ENCODE measurements at regions not wholly inside any gene's neighbourhood (a gene's known extent, or its start where the extent isn't known, plus 50 kb on each side); places are given as distances from the start of the nearest gene placed in this dataset.
"Not testable (repeated sequence)": the region's sequence is repeated elsewhere in the genome, so short reads cannot be mapped to it uniquely, and the experiment has no call there.

DNA sequence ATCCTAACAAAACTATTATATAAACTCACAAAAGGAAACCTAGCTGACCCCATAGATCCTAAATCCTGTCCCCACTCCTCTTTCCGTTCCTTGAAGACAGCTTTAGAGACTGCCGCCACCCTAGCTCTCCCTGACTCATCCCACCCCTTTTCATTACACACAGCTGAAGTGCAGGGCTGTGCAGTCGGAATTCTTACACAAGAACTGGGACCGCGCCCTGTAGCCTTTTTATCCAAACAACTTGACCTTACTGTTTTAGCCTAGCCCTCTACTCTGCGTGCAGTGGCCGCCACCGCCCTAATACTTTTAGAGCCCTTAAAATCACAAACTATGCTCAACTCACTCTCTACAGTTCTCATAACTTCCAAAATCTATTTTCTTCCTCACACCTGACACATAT lies 264.0 kb downstream of the SMARCA2 start:
- DNase-seq, result not testable (repeated sequence)

DNA sequence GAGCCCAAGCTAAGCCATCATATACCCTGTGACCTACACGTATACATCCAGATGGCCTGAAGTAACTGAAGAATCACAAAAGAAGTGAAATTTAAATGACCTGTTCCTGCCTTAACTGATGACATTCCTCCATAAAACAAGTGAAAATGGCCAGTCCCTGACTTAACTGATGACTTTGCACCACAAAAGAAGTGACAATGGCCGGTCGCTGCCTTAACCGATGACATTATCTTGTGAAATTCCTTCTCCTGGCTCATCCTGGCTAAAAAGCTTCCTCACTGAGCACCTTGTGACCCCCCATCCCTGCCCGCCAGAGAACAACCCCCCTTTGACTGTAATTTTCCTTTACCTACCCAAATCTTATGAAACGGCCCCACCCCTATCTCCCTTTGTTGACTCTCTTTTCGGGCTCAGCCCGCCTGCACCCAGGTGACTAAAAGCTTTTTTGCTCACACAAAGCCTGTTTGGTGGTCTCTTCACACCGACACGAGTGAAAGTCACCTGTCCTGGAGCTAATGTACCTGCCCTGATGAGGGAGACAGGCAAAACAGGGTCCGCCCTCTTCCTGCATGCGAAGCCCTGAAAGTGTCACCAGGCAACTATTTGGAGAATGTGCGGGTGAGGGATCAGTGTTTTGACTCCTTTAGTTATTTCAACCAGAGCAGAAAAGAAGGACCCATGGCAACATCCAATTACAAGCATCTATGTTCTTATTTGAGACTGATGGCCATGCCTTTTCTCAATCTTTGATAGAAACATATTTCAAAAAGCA lies 266.1 kb downstream of the SMARCA2 start:
- no peak for DNase-seq

DNA sequence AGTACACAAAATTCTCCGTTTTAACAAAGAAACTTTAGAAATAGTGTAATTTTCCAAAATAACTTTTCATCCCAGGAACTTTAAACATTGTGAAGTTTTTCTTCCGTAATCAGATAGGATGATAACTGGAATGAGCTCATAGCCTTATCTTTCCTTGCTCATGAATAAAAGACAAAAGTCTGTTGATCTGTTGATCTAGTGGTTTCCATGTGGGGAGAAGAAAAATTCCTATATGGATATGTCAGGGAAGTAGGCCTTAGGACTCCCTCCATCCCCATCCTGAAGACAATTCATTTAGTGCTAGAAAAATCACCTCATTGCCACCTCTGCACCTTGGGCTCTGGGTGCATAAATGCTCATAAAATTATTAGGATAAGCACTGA lies 266.6 kb downstream of the SMARCA2 start:
- DNase-seq, result no peak

DNA sequence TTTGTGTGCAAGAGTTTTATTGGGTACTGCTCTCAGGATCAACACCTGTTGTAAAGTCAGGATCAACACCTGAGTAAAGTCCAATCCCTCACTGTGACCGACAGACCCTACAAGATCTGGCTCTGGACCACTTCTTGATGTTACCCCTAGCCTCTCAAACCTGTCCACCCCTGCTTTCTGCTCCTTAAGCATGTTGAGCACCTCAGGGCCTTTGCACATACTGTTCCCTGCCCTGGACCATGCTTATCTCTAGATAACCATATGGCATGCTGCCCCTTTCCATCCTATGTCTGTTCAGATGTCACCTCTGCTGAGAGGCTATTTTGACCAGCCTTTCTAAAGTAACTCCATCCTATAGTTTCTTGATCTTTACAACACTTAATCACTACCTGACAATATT lies 269.6 kb downstream of the SMARCA2 start:
- DNase-seq, result no peak

DNA sequence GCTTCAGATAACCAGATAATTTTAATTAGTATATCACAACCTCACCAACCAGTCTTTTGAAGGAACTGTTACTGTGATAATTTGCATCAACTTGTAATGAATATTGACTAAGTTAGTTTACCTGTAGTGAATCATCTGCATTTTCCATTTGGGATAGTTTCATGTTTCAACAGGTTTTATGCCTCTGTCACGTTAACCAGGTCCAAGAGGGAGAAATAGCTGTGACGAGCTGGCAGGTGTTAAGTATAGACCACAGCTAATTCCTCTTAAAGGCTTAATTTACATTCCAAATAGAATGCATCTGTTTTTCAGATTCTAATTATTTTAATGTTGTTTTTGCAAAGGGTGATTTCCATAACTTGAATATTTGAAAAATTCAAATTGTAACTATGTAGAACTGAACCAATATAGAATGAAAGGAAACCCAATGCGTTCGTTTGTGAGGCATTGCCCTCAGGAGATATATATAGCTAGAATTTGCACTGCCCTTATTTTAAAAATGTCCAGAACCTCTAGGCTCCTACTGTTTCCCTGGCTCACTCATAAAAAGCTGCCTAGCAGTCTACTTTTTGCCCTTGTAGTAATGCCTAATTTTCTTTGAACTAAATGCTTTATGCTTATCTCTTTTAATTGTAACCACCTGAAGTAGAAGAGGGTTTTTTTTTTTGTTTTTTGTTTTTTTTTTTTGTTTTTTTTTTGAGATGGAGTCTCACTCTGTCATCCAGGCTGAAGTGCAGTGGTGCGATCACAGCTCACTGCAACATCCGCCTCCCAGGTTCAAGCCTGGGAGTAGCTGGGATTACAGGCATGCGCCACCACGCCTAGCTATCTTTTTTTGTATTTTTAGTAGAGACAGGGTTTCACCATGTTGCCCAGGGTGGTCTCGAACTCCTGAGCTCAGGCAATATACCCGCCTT lies 270.5 kb downstream of the SMARCA2 start:
- no peak for DNase-seq

DNA sequence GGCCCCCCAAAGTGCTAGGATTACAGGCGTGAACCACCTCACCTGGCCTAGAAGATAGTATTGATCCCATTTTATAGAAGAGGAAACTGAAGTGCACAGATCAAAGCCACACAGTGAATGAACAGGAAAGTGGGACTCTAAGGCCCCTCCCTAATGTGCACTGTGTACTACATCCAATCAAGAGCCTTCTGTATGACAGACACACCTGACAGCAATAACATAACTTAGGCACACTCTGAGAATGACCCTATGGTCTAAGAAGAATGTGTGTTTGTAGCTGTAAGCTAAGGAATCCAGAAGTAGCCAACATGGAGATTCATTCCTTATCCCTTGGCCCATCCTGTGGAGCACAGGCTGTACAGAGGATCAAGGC lies 271.2 kb downstream of the SMARCA2 start:
- no peak for DNase-seq

DNA sequence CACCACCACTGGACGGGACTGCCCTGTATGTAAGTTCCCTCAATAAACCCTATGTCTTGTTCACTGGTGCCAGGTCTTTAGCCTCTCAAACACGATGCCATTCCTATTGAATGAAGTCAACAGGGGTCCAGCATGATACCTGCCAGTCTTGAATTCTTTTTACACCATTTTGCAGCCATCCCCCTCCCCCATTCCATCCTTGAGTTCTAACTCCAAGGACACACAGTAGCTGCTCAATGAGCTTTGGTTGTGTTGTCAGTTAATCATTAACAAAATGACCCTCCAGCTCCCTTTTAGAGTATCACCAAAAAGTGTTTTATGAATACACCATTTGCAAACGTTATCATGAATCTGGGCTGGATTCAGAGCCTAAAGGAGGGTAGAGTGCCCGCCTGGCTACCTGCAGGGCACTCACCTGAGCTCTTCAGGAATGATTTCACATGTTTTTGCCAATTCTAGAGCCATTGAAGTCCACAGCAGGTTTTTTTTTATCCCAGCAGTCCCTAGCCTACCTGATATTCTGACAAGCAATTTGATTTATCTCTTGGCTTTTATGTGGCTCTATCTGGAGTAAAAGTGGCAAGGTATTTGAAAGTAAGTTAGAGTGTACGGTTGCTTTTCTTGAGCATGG lies 271.8 kb downstream of the SMARCA2 start:
- DNase-seq, result no peak

DNA sequence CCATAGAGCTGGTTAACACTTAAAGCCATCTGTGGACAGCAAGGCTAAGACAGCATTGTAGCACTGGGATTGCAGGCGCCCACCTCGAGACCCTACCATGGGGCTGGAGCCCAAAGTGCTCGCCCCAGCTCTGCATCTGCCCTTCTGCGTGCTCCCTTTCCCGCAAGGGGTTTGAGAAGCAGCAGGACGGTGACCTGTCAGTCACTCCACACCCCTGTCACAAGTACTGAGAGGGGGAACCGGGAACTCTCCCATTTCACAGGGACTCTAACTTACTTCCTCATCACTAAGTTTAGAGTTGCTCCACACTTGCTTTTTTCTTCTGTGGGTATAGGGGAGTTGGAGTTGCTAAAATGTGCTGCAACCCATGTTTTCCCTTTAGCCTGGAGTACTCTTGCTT lies 273.2 kb downstream of the SMARCA2 start:
- no peak for DNase-seq

DNA sequence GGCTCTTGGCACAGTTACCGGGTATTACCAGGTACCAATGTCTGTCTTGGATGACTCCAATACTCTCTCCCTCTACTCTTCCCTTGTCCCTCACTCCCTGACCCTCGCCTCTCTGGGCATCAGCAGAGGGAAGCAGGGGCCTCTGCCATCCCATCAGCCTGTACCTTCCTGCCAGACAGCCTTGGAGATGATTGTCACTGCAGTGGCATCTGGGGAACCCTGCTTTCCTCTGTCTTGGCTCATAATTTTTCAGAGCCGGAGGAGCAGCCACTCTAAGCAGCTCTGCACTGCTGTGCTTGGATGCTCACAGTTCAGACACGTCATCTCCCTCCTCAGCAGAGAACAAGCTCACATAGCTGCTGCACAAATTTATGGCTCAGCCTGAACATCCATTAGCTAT lies 274.1 kb downstream of the SMARCA2 start:
- no peak for DNase-seq

DNA sequence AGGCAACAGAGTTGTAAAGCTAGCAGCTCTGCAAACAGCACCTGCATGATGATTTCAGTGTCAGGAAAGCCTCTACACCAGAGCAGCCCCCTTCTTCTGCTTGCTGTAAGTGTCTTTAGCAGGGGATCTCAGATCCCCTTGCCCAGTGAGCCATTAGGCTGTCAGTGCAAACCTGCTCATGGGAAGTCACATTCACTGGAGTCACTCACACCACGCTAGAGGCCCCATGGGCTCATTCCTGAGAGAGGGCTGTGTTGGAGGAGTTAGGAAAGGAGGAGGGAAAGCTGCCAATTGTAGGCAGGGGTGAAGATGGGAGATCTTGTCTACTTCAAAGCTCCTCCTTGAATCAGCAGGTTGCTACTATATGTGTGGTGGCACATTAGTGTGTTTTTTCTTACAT lies 275.2 kb downstream of the SMARCA2 start:
- DNase-seq, result no peak

DNA sequence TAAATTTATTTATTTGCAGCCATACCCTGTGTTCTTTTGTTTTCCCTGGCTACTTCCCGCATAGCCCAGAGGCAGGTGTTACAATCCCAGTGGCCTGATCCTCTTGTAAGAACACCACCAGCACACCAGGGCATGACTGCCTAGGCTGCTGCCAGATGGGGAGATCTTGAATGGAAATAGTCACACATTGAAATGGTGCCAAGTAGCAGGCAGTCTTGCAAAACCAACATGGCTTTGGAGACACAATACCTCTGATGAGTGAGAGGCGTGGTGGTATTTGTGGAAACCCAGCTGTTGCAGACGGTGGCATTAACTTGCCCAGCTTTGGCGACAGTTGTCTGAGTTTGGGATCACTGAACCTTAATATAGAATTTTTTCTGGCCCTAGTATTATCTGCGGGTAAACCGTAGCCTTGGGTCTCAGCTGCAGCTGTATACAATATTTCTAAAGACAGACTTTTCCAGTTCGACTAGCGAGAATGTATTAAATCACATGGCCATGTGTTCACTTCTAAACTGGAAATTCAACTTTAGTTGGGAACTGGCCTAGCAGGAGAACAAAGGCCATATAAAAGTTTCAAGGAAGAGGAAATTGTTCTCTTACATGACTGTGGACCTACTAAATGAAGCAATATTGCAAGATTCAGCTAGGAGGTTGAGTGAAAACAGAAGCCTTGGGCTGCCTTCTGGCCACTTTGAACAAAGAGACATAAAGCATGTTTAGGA lies 277.0 kb downstream of the SMARCA2 start:
- DNase-seq, result no peak

DNA sequence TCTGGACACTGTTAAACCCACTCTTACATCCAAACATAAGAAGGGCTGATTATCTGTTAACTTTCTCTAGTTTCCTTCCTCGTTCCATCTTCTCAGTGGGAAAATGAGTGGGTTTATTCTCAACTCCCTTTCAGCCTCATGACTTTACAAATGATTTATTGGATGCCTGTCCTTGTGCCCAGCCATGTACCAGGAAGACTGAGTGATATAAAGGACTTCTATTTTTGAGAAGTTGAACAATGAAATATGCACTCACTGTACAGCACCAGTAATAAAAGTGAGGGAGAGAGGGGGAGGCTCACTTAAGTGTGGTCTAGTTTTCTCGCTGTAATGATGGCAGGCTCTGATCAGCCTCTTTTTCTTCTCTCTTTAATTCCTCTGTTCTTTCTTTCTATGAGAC lies 277.6 kb downstream of the SMARCA2 start:
- DNase-seq, result no peak

DNA sequence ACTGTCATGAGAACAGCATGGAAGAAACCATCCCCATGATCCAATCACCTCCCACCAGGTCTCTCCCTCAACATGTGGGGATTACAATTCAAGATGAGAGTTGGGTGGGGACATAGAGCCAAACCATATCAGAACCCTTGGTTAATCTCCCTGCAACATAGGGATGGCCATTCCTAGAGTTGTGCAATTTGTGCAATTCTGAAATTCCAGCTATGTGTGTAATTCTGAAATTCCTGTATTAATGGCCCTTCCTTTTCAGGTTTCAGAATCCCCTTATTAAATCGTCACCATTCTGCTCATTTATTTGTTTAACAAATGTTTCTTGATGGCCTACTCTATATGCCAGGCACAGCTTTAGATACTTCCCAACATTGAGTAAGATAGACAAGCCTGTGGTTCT lies 282.6 kb downstream of the SMARCA2 start:
- DNase-seq, result no peak

DNA sequence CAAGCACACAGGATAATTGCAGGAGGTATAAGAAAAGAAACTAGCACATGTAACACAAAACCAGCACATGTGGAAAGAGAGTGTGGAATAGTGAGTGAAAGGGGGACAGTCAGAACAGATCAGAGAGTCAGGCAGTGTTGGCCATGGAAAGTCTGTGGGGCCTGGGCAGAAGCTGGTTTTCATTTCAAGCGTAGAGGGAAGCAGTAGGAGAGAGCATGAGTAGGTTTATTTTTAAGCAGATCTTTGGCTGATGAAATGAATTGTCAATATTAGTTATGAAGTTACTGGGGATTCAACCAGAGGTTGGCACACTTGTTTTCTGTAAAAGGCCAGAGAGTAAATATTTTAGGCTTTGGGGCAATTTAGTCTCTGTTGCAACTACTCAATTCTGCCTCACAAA lies 283.1 kb downstream of the SMARCA2 start:
- no peak for DNase-seq

DNA sequence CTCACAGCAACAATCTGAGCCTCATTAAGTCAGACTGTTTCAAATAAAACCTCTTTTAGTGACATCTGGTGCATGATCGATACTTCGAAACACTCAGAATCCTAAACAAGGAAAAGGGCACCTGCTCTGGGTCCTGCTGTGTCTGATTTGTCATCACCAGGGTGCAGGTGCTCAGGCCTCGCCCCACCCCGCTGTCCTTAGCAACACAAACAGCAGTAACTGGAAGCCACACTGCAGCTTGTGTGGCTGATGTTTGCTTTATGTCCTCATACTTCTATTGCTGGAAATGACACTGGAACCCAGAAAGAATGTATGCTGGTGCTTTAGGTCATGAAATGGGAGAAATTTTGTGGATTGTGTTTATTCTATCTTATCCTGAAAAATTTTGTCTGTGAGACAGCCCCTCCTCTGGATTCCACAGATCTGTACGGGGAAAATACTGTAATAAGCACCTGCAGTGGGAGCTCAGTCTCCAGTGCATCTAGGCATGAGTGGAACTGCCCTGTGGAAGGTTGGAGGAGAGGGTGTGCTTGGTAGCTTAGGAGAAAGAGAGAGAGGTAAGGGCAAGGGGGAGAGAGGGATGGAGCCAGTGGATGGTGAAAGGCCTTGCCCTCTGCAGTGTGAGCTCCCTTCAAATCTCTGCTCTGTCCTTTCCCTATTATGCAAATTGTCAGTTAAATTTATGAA lies 284.2 kb downstream of the SMARCA2 start:
- no peak for DNase-seq

DNA sequence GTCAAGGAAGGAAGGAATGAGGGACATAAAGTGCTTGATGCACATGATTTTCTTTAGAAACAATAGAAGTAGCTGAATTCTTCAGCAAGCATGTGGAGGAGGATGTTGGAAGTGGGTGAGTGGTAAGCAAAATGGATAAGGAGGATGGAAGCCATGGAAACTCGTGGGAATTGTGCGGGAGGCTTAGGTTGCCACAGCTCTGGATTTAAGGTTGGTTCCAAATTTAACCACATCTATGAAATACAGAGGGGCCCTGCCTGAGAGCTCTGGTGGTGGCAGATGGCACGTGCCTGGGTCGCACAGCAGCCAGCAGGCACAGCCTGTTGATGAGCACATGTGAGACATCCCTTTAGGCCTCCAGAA lies 284.7 kb downstream of the SMARCA2 start:
- DNase-seq, result no peak

DNA sequence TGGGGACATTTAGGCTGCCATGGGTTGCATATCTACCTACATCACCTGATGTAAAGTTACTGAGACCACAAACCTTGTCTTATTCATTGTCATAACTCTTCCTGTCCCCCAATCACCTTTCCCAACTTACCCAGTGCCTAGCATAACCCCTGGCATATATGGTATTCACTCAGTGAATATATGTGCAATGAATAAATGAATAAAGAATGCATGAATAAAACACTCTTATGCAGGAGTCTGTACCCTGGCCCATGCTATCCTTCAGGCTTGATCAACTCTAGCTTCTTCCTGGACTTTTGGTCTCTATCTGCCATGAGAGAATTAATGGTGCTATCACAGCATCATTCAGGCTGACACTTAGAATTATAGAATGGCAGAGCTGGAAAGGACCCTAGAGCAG lies 285.2 kb downstream of the SMARCA2 start:
- DNase-seq, result no peak

DNA sequence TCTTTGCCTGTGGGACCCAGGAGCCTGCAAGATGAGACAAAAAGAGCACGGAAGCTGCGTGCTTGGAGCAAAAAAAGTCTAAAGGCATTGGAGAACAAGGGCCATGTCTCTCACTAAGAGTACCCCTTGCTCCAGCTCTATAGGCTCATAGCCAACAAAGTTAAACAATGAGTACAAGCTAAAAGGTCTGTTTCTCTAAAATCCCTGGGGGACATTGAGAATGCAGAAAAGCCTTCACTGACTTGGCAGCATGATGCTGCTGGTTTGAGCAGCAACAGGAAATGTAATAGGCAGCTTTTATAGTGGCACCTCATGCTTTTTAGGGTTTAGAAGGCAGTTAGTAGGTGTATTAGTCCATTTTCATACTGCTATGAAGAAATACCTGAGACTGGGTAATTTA lies 287.5 kb downstream of the SMARCA2 start:
- DNase-seq, result no peak

DNA sequence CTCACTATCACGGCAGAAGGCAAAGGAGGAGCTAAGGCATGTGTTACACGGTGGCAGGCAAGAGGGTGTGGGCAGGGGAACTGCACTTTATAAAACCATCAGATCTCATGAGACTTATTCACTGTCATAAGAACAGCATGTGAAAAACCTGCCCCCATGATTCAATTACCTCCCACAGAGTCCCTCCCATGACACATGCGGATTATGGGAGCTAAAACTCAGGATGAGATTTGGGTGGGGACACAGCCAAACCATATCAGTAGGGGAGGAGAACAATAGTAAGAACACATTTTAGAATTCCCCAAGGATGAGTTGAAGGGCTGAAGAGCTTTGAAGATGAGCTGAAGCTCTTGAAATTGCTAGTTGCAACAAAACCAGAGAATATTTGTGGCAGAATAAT lies 287.9 kb downstream of the SMARCA2 start:
- DNase-seq, result no peak

DNA sequence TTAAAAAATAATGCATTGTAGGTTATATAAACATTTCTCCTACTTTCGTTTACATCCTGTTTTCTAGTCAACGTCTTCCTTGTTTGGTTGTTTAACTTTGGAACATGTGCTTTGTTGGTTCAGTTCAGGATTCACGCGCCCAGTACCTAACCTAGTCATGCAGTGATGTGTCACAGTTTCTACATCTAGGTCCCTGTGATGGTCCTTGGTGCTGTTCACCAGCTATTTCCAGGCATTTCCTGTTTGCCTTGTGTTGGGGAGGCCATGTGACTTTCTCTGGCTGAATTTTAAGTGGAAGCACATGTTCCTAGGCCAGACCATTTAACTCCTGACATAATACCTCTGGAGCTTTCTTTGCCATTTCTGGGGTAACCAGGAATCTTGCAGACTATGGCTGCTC lies 292.3 kb downstream of the SMARCA2 start:
- no peak for DNase-seq

DNA sequence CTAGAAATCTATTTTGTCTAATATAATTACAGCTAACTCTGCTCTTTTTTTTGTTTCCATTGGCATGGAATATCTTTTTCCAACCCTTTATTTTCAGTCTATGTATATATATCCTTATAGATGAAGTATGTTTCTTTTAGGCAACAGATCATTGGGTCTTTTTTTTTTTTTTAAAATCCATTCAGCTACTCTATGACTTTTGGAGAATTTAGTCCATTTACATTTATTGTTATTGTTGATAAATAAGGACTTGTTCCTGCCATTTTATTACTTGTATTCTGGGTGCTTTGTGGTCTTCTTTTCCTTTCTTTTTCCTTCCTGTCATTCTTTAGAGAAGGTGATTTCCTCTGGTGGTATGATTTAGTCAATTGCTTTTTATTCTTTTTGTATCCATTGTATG lies 296.8 kb downstream of the SMARCA2 start:
- no peak for DNase-seq

DNA sequence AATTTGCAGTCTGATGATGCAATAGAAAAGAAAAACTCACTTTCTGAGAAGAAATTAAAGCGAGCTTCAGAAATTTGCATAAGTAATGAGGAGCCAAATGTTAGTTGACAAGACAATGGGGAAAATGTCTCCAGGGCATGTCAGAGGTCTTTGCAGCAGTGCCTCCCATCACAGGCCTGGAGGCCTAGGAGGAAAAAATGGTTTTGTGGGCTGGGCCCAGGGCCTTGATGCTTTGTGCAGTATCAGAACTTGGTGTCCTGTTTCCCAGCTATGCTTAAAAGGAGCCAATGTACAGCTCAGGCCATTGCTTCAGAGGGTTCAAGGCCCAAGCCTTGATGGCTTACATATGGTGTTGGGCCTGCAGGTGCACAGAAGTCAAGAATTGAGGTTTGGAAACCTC lies 298.4 kb downstream of the SMARCA2 start:
- DNase-seq, result no peak

DNA sequence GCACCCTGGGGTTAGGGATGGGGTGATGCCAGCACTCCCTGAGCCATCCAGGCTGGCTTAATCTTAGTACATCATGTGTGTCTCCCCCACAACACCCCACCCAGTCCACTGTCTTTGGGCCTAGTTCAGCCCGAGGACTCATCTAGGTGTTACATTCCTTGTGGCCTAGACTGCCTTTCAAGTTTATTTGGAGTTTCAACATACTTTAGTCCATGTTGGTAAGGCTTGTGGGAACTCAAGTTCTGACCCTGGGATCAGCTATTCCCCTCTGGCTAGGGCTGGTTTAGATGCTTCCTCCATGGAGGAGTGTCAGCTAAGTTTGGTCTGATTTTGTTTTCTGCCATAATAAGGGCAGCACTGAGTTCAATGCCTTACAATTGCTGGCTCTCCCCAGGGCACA lies 302.4 kb downstream of the SMARCA2 start:
- DNase-seq, result no peak

Measured in CD4-positive, alpha-beta T cell treated with Interleukin-4 for 4 hours (primary cell).